Keratinocyte (primary cell): ENCODE measurements at regions not wholly inside any gene's neighbourhood (a gene's known extent, or its start where the extent isn't known, plus 50 kb on each side); places are given as distances from the start of the nearest gene placed in this dataset.

Experiments
- EZH2 ChIP-seq: IDR thresholded peaks from one replicate; pipeline ENCODE4 v1.6.1; 2012; ENCODE audit warnings: inconsistent platforms, mild to moderate bottlenecking, low read length, moderate library complexity
- TF ChIP-seq, protein P1 (sequence below), 3 experiments: IDR thresholded peaks in 1 of 3; conservative IDR thresholded peaks in 1 of 3; optimal IDR thresholded peaks in 1 of 3; 2 replicates in 2 of 3; 3 replicates in 1 of 3; pipeline versions ENCODE3 to v1.5.1; 2011; ENCODE audit warnings: low read length in 3 of 3, mild to moderate bottlenecking in 3 of 3, moderate library complexity in 2 of 3, control low read depth in 1 of 3, inconsistent platforms in 1 of 3; ENCODE audit not compliant: insufficient read depth in 2 of 3; ENCODE audit errors: extremely low read depth in 1 of 3

- TF ChIP-seq, protein P1, sequence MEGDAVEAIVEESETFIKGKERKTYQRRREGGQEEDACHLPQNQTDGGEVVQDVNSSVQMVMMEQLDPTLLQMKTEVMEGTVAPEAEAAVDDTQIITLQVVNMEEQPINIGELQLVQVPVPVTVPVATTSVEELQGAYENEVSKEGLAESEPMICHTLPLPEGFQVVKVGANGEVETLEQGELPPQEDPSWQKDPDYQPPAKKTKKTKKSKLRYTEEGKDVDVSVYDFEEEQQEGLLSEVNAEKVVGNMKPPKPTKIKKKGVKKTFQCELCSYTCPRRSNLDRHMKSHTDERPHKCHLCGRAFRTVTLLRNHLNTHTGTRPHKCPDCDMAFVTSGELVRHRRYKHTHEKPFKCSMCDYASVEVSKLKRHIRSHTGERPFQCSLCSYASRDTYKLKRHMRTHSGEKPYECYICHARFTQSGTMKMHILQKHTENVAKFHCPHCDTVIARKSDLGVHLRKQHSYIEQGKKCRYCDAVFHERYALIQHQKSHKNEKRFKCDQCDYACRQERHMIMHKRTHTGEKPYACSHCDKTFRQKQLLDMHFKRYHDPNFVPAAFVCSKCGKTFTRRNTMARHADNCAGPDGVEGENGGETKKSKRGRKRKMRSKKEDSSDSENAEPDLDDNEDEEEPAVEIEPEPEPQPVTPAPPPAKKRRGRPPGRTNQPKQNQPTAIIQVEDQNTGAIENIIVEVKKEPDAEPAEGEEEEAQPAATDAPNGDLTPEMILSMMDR (optimal IDR thresholded peaks at IDR 0.05 in 1 of 3, IDR thresholded peaks at IDR 0.05 in 1 of 3, conservative IDR thresholded peaks at IDR 0.05 in 1 of 3; ENCODE audit: extremely low read depth in 1 of 3, insufficient read depth in 2 of 3, low read length in 3 of 3), result no peak
- no peak for TF ChIP-seq EZH2
These were observed 102.3 kb upstream of the LARP1 start for GRCh38 chr5:154652746-154653417.
